Adrenal gland (tissue), 9 donors: ENCODE measurements at regions not wholly inside any gene's neighbourhood (a gene's known extent, or its start where the extent isn't known, plus 50 kb on each side); places are given as distances from the start of the nearest gene placed in this dataset.

Source experiments
- DNase-seq, 7 donors: peaks; one replicate each; pipeline ENCODE4 v3.0.0-alpha.2; 2019 to 2020
- H3K27ac ChIP-seq, 5 donors: fragments of 200-600 bp; sonication (generic) in 4 of 5; 1 replicate in 3 of 5; 2 replicates in 2 of 5; pipeline versions ENCODE4 v1.5.1 to v1.8.0; 2016 to 2020; ENCODE audit warnings: mild to moderate bottlenecking in 1 of 5
- H3K27me3 ChIP-seq: fragments of 200-600 bp; 2 replicates; pipeline ENCODE4 v1.8.0; 2021
- H3K36me3 ChIP-seq, 2 donors: fragments of 200-600 bp; replicated peaks in 1 of 2; 1 replicate in 1 of 2; 2 replicates in 1 of 2; pipeline versions ENCODE4 v1.5.1 to v1.8.0; 2018 to 2022
- H3K4me1 ChIP-seq, 2 donors: fragments of 200-600 bp; replicated peaks in 1 of 2; 1 replicate in 1 of 2; 2 replicates in 1 of 2; pipeline versions ENCODE4 v1.5.1 to v1.8.0; 2018 to 2021
- H3K4me3 ChIP-seq, 4 donors: fragments of 200-600 bp; sonication (generic) in 3 of 4; one replicate each; pipeline ENCODE4 v1.5.1; 2016 to 2018
- H3K9me3 ChIP-seq, 3 donors: fragments of 200-600 bp; sonication (generic) in 1 of 3; replicated peaks in 1 of 3; 1 replicate in 2 of 3; 2 replicates in 1 of 3; pipeline versions ENCODE4 v1.5.1 to v1.8.0; 2016 to 2021
- POLR2A ChIP-seq, 2 donors: fragments of 450-650 bp; IDR thresholded peaks; one replicate each; pipeline ENCODE4 v1.6.1; 2017; ENCODE audit warnings: antibody characterized with exemption in 2 of 2, mild to moderate bottlenecking in 2 of 2, moderate library complexity in 1 of 2
- WGBS, 4 donors: extraction: QIAGEN DNeasy Blood & Tissue Kit in 2 of 4; methylation state at CpG; one replicate each; pipeline versions ENCODE4 v1.1.5 to v1.1.7; 2013 to 2017; 5-methylcytosine and 5-hydroxymethylcytosine counted together
- intact Hi-C, 2 donors: fragments of 100-400 bp; cut with DNase I; formaldehyde crosslinking; loops; one replicate each; pipeline versions ENCODE4 v1.14.1 to v1.15.0; 2022 to 2023
- TF ChIP-seq, protein P1 (sequence below), 6 experiments: fragments of 450-650 bp in 4 of 6; fragments of 200-600 bp in 2 of 6; sonication (generic) in 1 of 6; IDR thresholded peaks; 1 replicate in 5 of 6; 2 replicates in 1 of 6; pipeline versions ENCODE4 v1.5.1 to v1.8.0; 2016 to 2021; ENCODE audit warnings: antibody characterized with exemption in 6 of 6, mild to moderate bottlenecking in 2 of 6, moderate library complexity in 1 of 6
- donor health status: healthy with polysubstance abuse.
- donor health status: Bipolar disorder and iron deficiency.
- donor health status: DM: yes; HTN: yes; CAD: no.
- donor health status: DM: no; HTN: no; CAD: no.
- donor health status: DM: no; HTN: no; CAD: no.

- Histone ChIP-seq H3K27me3 (no peaks in the 10 kb centered on the region), H3K27ac (no peak overlapping the region), H3K4me3 (no peak overlapping the region), H3K9me3 (no peaks in the 10 kb centered on the region), H3K36me3 (no peaks in the 10 kb centered on the region), H3K4me1 (no peaks in the 10 kb centered on the region)
- 76 to 91% (median 80%) methylated on average over 7 of the region's 7 CpGs for WGBS, 4 donors
- intact Hi-C loops, result no loop called here
- no peak for DNase-seq
- no peak for TF ChIP-seq POLR2A (IDR thresholded peaks at IDR 0.05)
- TF ChIP-seq, protein P1, sequence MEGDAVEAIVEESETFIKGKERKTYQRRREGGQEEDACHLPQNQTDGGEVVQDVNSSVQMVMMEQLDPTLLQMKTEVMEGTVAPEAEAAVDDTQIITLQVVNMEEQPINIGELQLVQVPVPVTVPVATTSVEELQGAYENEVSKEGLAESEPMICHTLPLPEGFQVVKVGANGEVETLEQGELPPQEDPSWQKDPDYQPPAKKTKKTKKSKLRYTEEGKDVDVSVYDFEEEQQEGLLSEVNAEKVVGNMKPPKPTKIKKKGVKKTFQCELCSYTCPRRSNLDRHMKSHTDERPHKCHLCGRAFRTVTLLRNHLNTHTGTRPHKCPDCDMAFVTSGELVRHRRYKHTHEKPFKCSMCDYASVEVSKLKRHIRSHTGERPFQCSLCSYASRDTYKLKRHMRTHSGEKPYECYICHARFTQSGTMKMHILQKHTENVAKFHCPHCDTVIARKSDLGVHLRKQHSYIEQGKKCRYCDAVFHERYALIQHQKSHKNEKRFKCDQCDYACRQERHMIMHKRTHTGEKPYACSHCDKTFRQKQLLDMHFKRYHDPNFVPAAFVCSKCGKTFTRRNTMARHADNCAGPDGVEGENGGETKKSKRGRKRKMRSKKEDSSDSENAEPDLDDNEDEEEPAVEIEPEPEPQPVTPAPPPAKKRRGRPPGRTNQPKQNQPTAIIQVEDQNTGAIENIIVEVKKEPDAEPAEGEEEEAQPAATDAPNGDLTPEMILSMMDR (IDR thresholded peaks at IDR 0.05), result no peak
Observed at GRCh38 chr2:33839791-33840190, 240.7 kb upstream of the FAM98A start.

- H3K9me3 ChIP-seq, result no peaks in the 10 kb centered on the region
- intact Hi-C loops, result no loop called here
- WGBS, 4 donors, result 82 to 94% (median 88%) methylated on average over 5 of the region's 5 CpGs
- H3K4me3 ChIP-seq, result no peak overlapping the region
- no peak for DNase-seq
- no peaks in the 10 kb centered on the region for H3K27me3 ChIP-seq
- H3K36me3 ChIP-seq, result no peaks in the 10 kb centered on the region
- no peaks in the 10 kb centered on the region for H3K4me1 ChIP-seq
- H3K27ac ChIP-seq, result no peak overlapping the region
- TF ChIP-seq, protein P1 (IDR thresholded peaks at IDR 0.05), result no peak
- TF ChIP-seq POLR2A (IDR thresholded peaks at IDR 0.05), result no peak
Observed at GRCh38 chr2:33836628-33837027, 237.5 kb upstream of the FAM98A start.

GRCh38 chr2:33835911-33836310 lies 236.8 kb upstream of the FAM98A start:
- DNase-seq, result no peak
- no peak overlapping the region for H3K27ac ChIP-seq
- no peak overlapping the region for H3K4me3 ChIP-seq
- TF ChIP-seq, protein P1 (IDR thresholded peaks at IDR 0.05), result no peak
- no peak for TF ChIP-seq POLR2A (IDR thresholded peaks at IDR 0.05)
- no peaks in the 10 kb centered on the region for H3K27me3 ChIP-seq
- H3K4me1 ChIP-seq, result no peaks in the 10 kb centered on the region
- intact Hi-C loops, result no loop called here
- no peaks in the 10 kb centered on the region for H3K36me3 ChIP-seq
- 58 to 83% (median 69%) methylated on average over 1 of the region's 1 CpG for WGBS, 4 donors
- H3K9me3 ChIP-seq, result no peaks in the 10 kb centered on the region

- no peak overlapping the region for H3K4me3 ChIP-seq
- TF ChIP-seq POLR2A (IDR thresholded peaks at IDR 0.05), result no peak
- TF ChIP-seq, protein P1 (IDR thresholded peaks at IDR 0.05), result no peak
- no peak for DNase-seq
- intact Hi-C loops, result no loop called here
- 58 to 67% (median 62%) methylated on average over 3 of the region's 3 CpGs for WGBS, 4 donors
- no peaks in the 10 kb centered on the region for H3K27me3 ChIP-seq
- no peaks in the 10 kb centered on the region for H3K9me3 ChIP-seq
- H3K27ac ChIP-seq, result no peak overlapping the region
- H3K4me1 ChIP-seq, result no peaks in the 10 kb centered on the region
- H3K36me3 ChIP-seq, result no peaks in the 10 kb centered on the region
Observed at GRCh38 chr2:33822964-33823363, 223.9 kb upstream of the FAM98A start.
